HepG2 (cell line): ENCODE measurements at regions not wholly inside any gene's neighbourhood (a gene's known extent, or its start where the extent isn't known, plus 50 kb on each side); places are given as distances from the start of the nearest gene placed in this dataset.

ENCODE experiments used
- CTCF ChIP-seq: sonication (generic); formaldehyde crosslinking; IDR thresholded peaks from 2 replicates; pipeline ENCODE4 v1.5.0; 2020; ENCODE audit warnings: mild to moderate bottlenecking, missing genetic modification reagents, moderate library complexity
- FOSL1 ChIP-seq: sonication (generic); formaldehyde crosslinking; IDR thresholded peaks from 2 replicates; pipeline ENCODE4 v1.9.0; 2021; ENCODE audit warnings: missing genetic modification reagents, borderline replicate concordance
- FOSL2 ChIP-seq: sonication (generic); formaldehyde crosslinking; IDR thresholded peaks from 2 replicates; pipeline ENCODE4 v1.4.0; 2020; ENCODE audit warnings: missing genetic modification reagents
- NCOA1 ChIP-seq: sonication (generic); formaldehyde crosslinking; IDR thresholded peaks from 2 replicates; pipeline ENCODE4 v1.9.0; 2021; ENCODE audit warnings: missing genetic modification reagents
- NFKB2 ChIP-seq: sonication (generic); formaldehyde crosslinking; IDR thresholded peaks from 2 replicates; pipeline ENCODE4 v1.4.0; 2020; ENCODE audit warnings: missing genetic modification reagents, borderline replicate concordance
- PPARG ChIP-seq: conservative IDR thresholded peaks from 2 replicates; pipeline ENCODE4 v1.6.1; 2016; ENCODE audit warnings: missing biosample characterization, missing genetic modification reagents
- RAD21 ChIP-seq: fragments of 450-650 bp; formaldehyde crosslinking; IDR thresholded peaks from 2 replicates; pipeline ENCODE4 v1.5.0; 2020; ENCODE audit warnings: mild to moderate bottlenecking
- ZNF180 ChIP-seq: sonication (generic); formaldehyde crosslinking; IDR thresholded peaks from 2 replicates; pipeline ENCODE4 v1.4.0; 2020; ENCODE audit warnings: low read depth, missing genetic modification reagents, borderline replicate concordance

DNA sequence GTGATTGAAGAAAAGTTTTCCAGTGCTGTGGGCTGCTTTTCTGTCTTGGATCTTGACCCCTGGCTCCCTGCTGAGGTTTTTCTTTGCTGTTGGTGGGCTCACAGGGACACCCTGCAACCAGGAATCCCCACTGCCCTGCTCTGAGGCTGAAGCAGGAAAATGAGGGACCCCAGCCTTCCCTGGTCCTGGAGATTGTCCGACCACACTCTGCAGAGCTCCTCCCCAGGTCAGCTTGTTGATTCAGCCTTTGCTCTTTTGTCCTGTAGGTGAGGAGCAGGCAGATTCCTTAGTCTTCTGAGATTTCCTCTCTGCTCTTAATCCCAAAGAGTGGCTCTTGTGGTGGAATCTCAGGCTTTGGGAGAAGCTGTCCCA lies 194.5 kb downstream of the RPLP1 start:
- TF ChIP-seq FOSL2: no peak
- TF ChIP-seq CTCF (CRISPR knock-in tag): no peak
- no peak for TF ChIP-seq PPARG
- no peak for TF ChIP-seq NCOA1 (CRISPR knock-in tag)
- TF ChIP-seq FOSL1: no peak
- TF ChIP-seq RAD21 (CRISPR knock-in tag): no peak
- TF ChIP-seq NFKB2 (CRISPR knock-in tag): no peak
- no peak for TF ChIP-seq ZNF180
